HG03571 (cell line): ENCODE measurements at regions not wholly inside any gene's neighbourhood (a gene's known extent, or its start where the extent isn't known, plus 50 kb on each side); places are given as distances from the start of the nearest gene placed in this dataset.

Experiments used
- ATAC-seq: cut with Tn5 transposase; IDR thresholded peaks from one replicate; pipeline ENCODE4 v1.9.1; 2021; ENCODE audit not compliant: unreplicated experiment

- ATAC-seq: no peak
Measured at GRCh38 chr9:85430659-85431338, 311.0 kb downstream of the AGTPBP1 start.

- no peak for ATAC-seq
Measured at GRCh38 chr9:85428230-85428629, 313.5 kb downstream of the AGTPBP1 start.

- ATAC-seq: no peak
Measured at GRCh38 chr9:85427772-85428171, 314.0 kb downstream of the AGTPBP1 start.

DNA sequence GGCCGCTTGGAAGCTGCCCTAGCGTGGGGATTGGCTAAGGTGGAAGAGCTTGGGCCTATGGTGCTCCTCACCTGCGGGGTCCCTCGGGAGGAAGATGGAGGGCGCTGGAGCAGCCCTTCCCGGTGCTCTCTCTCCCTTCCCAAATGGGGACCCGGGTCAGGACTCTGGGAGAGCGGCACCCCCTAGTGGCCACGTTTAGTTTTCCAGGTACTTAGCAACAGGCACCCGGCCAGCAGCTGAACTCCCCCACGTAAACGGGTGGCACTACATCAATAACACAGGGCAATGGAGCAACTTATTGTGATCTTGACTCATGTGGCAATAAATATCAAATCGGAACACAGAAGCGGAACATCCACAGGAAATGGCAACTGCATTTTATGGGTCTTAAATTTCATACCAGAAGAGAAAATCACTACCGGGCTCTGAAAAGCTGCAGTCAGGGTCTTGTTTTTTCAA lies 316.6 kb downstream of the AGTPBP1 start:
- peak; percentile 62 for ATAC-seq

- no peak for ATAC-seq
Measured at GRCh38 chr9:85423422-85423821, 318.3 kb downstream of the AGTPBP1 start.

DNA sequence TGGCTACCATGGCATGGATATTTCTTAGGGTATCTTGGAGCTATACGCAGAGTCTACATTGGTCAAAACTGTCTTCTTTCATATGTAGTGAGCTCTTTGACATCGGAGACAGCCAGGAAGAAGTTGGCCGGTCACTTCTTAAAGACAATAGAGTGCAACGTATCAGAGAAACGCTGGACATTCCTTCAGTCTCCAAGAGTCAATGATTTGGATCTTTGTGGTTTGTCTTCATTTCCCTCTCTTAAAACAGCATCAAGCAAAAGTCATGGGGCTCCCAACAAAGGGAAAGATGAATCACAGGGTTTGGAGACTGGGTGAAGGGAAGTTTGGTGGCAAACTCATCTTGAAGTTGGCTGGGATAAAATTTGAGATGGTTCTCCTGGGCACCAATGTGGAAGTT lies 320.1 kb downstream of the AGTPBP1 start:
- no peak for ATAC-seq

DNA sequence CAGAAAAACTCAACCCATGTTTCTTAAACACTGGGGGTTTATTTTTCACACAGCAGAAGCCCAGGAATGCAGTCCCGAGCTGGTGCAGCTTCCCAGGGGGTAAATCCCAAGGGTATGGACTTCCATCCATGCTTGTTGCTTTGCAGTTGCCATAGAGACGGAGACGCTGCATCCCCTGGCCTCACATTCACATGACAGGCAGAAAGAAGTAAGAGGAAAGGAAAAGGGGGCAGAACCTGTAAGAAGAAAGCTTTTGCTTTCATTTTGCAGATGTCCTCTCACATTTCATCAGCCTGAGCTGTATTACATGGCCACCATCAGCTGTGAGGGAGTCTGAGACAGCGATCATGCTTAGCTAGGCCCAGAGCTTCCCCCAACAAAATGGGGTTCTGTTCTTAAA lies 321.0 kb downstream of the AGTPBP1 start:
- no peak for ATAC-seq

DNA sequence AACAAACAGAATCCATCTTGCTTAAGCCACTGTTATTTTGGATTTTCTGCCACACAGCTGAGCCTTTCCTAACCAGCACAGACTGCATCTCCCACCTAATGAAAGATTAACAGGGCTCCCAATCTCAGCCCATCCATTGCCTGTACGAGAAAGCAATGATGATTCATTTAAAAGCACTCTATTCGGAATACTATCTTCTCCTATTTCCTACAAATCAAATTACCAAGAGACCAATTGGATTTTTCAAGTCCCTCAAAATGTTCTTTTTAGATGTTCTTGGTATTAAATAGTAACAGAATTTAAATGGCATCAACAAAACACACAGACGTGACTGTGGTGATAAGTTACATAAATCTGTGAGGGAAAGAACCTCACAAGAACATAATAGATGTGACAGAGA lies 324.1 kb downstream of the AGTPBP1 start:
- no peak for ATAC-seq

DNA sequence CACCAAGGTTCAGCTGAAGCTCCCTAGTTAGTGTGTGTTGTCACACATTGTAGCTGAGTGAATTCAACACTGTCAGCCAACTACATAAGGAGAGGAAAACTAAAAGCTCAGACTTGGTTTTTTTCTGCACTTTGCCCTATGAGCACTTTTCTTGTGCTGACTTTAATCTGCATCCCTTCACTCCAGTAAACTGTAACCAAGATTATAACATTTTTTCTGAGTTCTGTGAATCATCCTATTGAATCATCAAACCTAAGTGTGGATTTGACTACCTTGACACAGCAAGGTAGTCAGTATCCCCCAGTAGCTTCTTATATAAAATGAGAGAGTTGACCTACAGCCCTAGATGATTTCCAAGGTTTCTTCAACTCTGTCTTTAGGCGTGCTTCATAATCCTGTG lies 325.0 kb downstream of the AGTPBP1 start:
- no peak for ATAC-seq

DNA sequence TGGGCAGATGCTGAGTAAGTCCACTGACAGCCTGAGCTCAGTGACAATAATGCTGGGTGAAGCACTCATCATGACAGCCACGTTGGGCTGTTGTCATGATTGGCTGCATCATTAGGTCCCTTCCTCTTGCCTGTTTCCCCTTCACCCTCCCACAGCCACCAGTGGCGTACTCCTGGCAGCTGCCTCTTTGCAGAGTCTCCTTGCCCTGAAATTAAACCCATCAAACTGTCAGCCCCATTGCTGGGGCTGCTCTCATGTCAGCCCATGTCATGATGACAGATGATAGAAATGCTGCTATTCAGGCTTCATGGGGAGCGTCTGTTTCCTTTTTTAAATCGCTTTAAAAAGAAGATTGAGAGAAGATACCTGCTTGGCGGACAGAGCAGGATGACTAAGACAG lies 327.4 kb downstream of the AGTPBP1 start:
- no peak for ATAC-seq

GRCh38 chr9:85408494-85408893 lies 333.3 kb downstream of the AGTPBP1 start:
- ATAC-seq: no peak

DNA sequence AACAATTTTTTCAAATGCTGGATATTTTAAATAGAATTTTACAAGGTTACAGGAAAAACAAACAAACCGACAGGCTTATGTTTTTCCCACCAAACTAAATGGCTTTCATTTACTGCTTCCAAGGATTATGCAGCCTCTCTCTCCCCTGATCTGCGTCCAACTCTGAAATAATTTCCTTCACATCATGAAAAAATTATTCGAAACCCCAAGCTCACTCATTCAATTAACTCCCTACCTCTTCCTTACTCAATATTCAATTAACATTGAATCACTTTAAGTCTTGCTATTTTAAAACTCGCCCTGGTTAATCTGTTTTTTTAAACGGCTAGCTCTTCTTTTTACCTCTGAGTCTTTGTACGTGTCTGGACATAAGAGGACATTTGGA lies 336.2 kb downstream of the AGTPBP1 start:
- no peak for ATAC-seq

- no peak for ATAC-seq
Measured at GRCh38 chr9:85404911-85405565, 336.7 kb downstream of the AGTPBP1 start.

DNA sequence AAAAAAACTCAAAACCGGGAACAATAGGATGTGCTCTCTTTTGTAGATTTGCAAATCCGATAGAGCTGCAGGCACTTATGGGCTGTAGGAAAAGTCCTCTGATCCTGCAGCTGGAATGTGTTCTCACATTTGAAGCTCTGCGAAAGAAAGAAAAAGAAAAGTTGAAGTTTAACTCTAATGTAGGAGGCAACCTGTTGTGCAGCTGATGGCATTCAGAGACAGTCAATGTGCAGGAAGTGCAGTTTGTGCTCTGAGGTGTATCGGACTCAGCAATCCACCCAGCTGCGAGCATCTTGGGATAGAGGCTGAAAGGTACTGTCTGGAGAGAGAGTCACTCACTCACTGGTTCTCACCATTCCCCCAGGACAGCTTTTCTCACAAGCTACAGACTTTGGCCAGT lies 339.2 kb downstream of the AGTPBP1 start:
- no peak for ATAC-seq

DNA sequence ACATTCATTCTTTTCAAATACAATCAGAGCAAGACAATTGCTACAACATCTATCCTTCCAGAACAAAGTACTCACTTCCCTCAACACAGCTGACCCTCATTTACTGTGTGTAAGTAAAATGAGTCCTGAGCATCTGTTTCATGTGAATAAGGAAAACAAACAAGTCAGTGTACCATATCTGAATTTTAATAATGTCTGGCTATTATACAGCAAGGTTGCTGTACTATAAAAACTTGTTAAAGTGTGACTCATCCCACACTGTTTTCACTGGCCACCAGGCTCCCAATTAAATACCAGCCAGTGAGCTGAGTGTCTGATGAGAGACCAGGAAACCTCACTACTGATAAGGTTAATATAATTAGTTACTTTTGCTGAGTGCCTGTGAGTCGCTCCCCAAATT lies 339.8 kb downstream of the AGTPBP1 start:
- ATAC-seq: no peak

GRCh38 chr9:85397005-85397404 lies 344.7 kb downstream of the AGTPBP1 start:
- ATAC-seq: no peak

DNA sequence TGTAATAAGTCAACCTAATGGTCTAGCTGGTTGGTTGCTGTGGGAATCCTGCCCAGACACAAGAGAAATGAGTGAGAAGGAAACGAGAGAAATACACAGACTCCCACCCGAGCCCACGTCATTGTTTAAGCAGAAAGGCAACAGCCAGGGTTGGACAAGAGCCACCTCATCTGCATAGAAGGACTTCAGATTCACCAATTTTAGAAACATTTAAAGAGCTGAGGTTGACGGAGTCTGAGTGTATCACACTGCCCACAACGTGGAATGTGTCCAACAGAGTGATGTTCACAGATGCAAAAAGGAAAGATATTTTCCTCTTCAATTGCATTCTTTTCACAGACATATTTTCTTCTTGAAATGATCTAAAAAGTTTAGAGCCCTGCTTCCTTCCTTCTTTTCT lies 349.5 kb downstream of the AGTPBP1 start:
- ATAC-seq: no peak

- ATAC-seq: no peak
Measured at GRCh38 chr9:85377731-85378289, 363.9 kb downstream of the AGTPBP1 start.

GRCh38 chr9:85368781-85369180 lies 373.0 kb downstream of the AGTPBP1 start:
- ATAC-seq: no peak

DNA sequence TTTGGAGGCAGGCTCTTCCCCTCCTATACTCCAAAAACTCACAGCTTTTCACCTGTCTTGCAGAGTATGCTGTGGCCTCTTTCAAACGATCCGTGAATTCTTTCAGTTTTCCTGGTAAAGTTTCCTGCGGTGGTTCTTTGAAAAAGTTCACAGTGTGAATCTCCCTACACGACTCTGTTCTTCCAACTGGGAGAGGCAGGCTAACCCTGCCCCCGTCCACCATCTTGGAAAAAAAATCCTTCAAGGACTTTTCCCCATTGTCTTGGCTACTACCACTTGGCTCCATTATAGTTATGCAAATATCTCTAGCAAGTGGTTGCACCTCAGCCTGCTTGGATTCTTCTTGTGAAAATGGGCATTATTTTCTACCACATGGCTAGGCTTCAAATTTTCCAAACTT lies 382.6 kb downstream of the AGTPBP1 start:
- no peak for ATAC-seq

- no peak for ATAC-seq
Measured at GRCh38 chr9:85349046-85349445, 392.7 kb downstream of the AGTPBP1 start.

GRCh38 chr9:85347541-85347940 lies 394.2 kb downstream of the AGTPBP1 start:
- no peak for ATAC-seq

GRCh38 chr9:85344901-85345300 lies 396.9 kb downstream of the AGTPBP1 start:
- no peak for ATAC-seq
